Heart right ventricle (tissue), 16 donors: ENCODE measurements at regions not wholly inside any gene's neighbourhood (a gene's known extent, or its start where the extent isn't known, plus 50 kb on each side); places are given as distances from the start of the nearest gene placed in this dataset.
"Not testable (repeated sequence)": the region's sequence is repeated elsewhere in the genome, so short reads cannot be mapped to it uniquely, and the experiment has no call there.

ENCODE experiments used
- ATAC-seq, 8 donors: fragments of 200-7000 bp; cut with Tn5 transposase; one replicate each; pipeline ENCODE4 v1.9.1; 2020; ENCODE audit warnings: mild to moderate bottlenecking in 8 of 8, moderate library complexity in 8 of 8, moderate number of reproducible peaks in 1 of 8
- DNase-seq, 2 donors: peaks; one replicate each; pipeline ENCODE4 v3.0.0-alpha.2; 2020
- H3K27ac ChIP-seq, 10 donors: fragments of 200-600 bp; sonication (generic) in 2 of 10; one replicate each; pipeline versions ENCODE4 v1.5.0 to v1.8.0; 2020 to 2022; ENCODE audit warnings: mild to moderate bottlenecking in 3 of 10
- H3K27me3 ChIP-seq, 7 donors: fragments of 200-600 bp; one replicate each; pipeline ENCODE4 v1.8.0; 2021 to 2022; ENCODE audit warnings: mild to moderate bottlenecking in 2 of 7
- H3K36me3 ChIP-seq, 9 donors: fragments of 200-600 bp; sonication (generic) in 1 of 9; one replicate each; pipeline versions ENCODE4 v1.5.0 to v1.8.0; 2020 to 2022; ENCODE audit warnings: mild to moderate bottlenecking in 2 of 9
- H3K4me1 ChIP-seq, 9 donors: fragments of 200-600 bp; sonication (generic) in 1 of 9; one replicate each; pipeline versions ENCODE4 v1.5.0 to v1.8.0; 2020 to 2022; ENCODE audit warnings: mild to moderate bottlenecking in 4 of 9
- H3K4me3 ChIP-seq, 10 donors: fragments of 200-600 bp; sonication (generic) in 2 of 10; one replicate each; pipeline versions ENCODE4 v1.5.0 to v1.8.0; 2020 to 2022; ENCODE audit warnings: mild to moderate bottlenecking in 7 of 10, moderate library complexity in 2 of 10
- H3K9me3 ChIP-seq, 11 donors: fragments of 200-600 bp in 10 of 11; sonication (generic) in 2 of 11; one replicate each; pipeline versions ENCODE4 v1.5.0 to v1.8.0; 2013 to 2022; ENCODE audit warnings: mild to moderate bottlenecking in 2 of 11, control low read depth in 1 of 11, moderate library complexity in 1 of 11
- WGBS, 2 donors: extraction: QIAGEN DNeasy Blood & Tissue Kit; methylation state at CpG; one replicate each; pipeline ENCODE4 v1.1.7; 2013; ENCODE audit warnings: inconsistent platforms in 1 of 2; 5-methylcytosine and 5-hydroxymethylcytosine counted together
- intact Hi-C, 10 donors: fragments of 100-400 bp; cut with DNase I; formaldehyde crosslinking; loops; one replicate each; pipeline versions ENCODE4 v1.11.1 to v1.14.2; 2022
- TF ChIP-seq, protein P1 (sequence below), 9 donors: fragments of 200-600 bp; sonication (generic) in 2 of 9; IDR thresholded peaks; one replicate each; pipeline versions ENCODE4 v1.5.0 to v1.8.0; 2021 to 2022; ENCODE audit warnings: antibody characterized with exemption in 9 of 9, mild to moderate bottlenecking in 5 of 9, moderate library complexity in 1 of 9
- donor health status: Arrhythmogenic right ventricular cardiomyopathy.
- donor health status: ischemic (EF 13 %, LVEDD 7.1; RV severe dilation, severe dysfunction).
- donor health status: healthy with polysubstance abuse.
- donor health status: DM: no; HTN: yes; CAD: no.
- donor health status: DM: no; HTN: no; CAD: no.
- donor health status: ischemic (EF 25% LVEDD 6.9; RV normal size, moderate dysfunction).
- donor health status: ischemic (EF 25% LVEDD 5.7; RV mildly dilated, moderate dysfunction).
- donor health status: healthy.
- donor health status: DM: yes; HTN: yes; CAD: no.
- donor health status: Ischemic cardiomyopathy.
- donor health status: ischemic (EF 35%, LVEDD 5.7; RV mildly dilated, moderate dysfunction).
- donor health status: nonischemic (EF 11% LVEDD 7.7; RV severe dilation, severe dysfunction).
- donor health status: DM: yes; HTN: yes; CAD: no.
- donor health status: PGD.
- donor health status: ischemic (EF 29% LVEDD 5.4; RV normal size, mild dysfunction).
- donor health status: nonischemic (EF 23%, LVEDD 6.1; RV moderate dilation, normal function).

DNA sequence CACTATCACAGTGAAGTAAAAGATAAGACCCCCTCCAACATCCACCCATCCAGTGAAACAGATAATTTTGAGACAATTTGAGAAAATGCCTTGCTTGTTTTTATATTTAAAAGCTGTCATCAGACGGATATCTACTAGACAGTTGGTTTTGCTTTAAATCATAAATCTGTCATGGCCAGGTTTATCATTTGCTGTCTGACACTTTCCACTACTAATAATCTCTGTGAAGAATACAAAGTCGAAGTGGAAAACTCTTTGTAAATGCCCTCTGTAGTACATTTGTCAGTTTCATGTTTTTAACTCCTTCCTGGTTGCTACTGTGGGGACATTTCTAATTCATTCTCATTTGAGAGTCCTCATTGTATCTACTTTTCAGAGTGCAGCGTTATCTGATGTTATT is 1606.2 kb upstream of the PCDH7 start:
- ATAC-seq: no peak
- no peak for DNase-seq
- Histone ChIP-seq H3K4me3 (no peak overlapping the region), H3K4me1 (no peaks in the 10 kb centered on the region), H3K27ac (no peak overlapping the region), H3K36me3 (no peaks in the 10 kb centered on the region), H3K27me3 (no peaks in the 10 kb centered on the region), H3K9me3 (peaks cover 0 to 4% (median 0%) of the 10 kb centered on the region in 11 donors)
- intact Hi-C loops: no loop called here
- TF ChIP-seq, protein P1, sequence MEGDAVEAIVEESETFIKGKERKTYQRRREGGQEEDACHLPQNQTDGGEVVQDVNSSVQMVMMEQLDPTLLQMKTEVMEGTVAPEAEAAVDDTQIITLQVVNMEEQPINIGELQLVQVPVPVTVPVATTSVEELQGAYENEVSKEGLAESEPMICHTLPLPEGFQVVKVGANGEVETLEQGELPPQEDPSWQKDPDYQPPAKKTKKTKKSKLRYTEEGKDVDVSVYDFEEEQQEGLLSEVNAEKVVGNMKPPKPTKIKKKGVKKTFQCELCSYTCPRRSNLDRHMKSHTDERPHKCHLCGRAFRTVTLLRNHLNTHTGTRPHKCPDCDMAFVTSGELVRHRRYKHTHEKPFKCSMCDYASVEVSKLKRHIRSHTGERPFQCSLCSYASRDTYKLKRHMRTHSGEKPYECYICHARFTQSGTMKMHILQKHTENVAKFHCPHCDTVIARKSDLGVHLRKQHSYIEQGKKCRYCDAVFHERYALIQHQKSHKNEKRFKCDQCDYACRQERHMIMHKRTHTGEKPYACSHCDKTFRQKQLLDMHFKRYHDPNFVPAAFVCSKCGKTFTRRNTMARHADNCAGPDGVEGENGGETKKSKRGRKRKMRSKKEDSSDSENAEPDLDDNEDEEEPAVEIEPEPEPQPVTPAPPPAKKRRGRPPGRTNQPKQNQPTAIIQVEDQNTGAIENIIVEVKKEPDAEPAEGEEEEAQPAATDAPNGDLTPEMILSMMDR (IDR thresholded peaks at IDR 0.05): no peak
- 36 to 52% methylated on average over 3 of the region's 3 CpGs for WGBS, 2 donors

GRCh38 chr4:29117231-29117722 is 1602.9 kb upstream of the PCDH7 start:
- H3K36me3 ChIP-seq, H3K27ac ChIP-seq, intact Hi-C loops, ATAC-seq, H3K27me3 ChIP-seq, H3K9me3 ChIP-seq, H3K4me1 ChIP-seq, H3K4me3 ChIP-seq: not testable (repeated sequence)
- WGBS, 2 donors: 96 to 97% methylated on average over 22 to 38 of the region's 38 CpGs
- DNase-seq: peak in 1 of 2 donors; percentile 3

- 61 to 69% methylated on average over 4 of the region's 4 CpGs for WGBS, 2 donors
- no peaks in the 10 kb centered on the region for H3K36me3 ChIP-seq
- TF ChIP-seq, protein P1 (IDR thresholded peaks at IDR 0.05): no peak
- ATAC-seq (no peak), DNase-seq (no peak)
- H3K4me1 ChIP-seq: no peaks in the 10 kb centered on the region
- peaks cover 0 to 5% (median 0%) of the 10 kb centered on the region in 11 donors for H3K9me3 ChIP-seq
- no peaks in the 10 kb centered on the region for H3K27me3 ChIP-seq
- no peak overlapping the region for H3K4me3 ChIP-seq
- intact Hi-C loops: no loop called here
- no peak overlapping the region for H3K27ac ChIP-seq
Measured at GRCh38 chr4:29121586-29121985, 1598.6 kb upstream of the PCDH7 start.

GRCh38 chr4:29128810-29129209 is 1591.4 kb upstream of the PCDH7 start:
- no peaks in the 10 kb centered on the region for H3K27me3 ChIP-seq
- H3K4me1 ChIP-seq: no peaks in the 10 kb centered on the region
- DNase-seq (no peak), ATAC-seq (no peak)
- no peak overlapping the region for H3K4me3 ChIP-seq
- H3K9me3 ChIP-seq: peaks cover 0 to 5% (median 0%) of the 10 kb centered on the region in 11 donors
- intact Hi-C loops: no loop called here
- H3K36me3 ChIP-seq: no peaks in the 10 kb centered on the region
- TF ChIP-seq, protein P1 (IDR thresholded peaks at IDR 0.05): no peak
- no peak overlapping the region for H3K27ac ChIP-seq
- 87 to 88% methylated on average over 1 of the region's 1 CpG for WGBS, 2 donors

DNA sequence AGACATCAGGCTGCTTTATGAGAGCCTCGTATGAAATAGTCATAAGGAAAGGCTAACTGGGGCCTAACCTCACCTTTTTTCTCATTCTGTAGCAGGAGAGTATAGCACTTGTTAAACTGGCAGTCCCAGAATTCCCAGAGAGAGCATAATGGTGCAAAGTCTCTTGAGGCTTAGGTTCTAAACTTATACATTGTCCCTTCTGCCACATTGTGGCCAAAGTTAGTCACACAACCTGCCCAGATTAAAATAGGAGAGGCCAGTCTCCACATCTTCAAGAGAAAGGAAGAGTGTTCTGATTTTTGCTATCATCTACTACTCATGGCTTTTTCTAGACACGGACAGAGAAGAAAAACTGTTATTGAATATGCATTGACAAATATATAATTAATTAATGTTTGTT is 1588.9 kb upstream of the PCDH7 start:
- H3K36me3 ChIP-seq: no peaks in the 10 kb centered on the region
- DNase-seq: no peak
- TF ChIP-seq, protein P1 (IDR thresholded peaks at IDR 0.05): peak in 2 of 9 donors; percentile 14 to 20
- intact Hi-C loops: no loop called here
- no peaks in the 10 kb centered on the region for H3K4me1 ChIP-seq
- no peak for ATAC-seq
- peaks cover 0 to 5% (median 0%) of the 10 kb centered on the region in 11 donors for H3K9me3 ChIP-seq
- H3K27me3 ChIP-seq: no peaks in the 10 kb centered on the region
- H3K27ac ChIP-seq: no peak overlapping the region
- 81 to 85% methylated on average over 2 of the region's 2 CpGs for WGBS, 2 donors
- H3K4me3 ChIP-seq: no peak overlapping the region
